ENCODE measurements at regions not wholly inside any gene's neighbourhood (a gene's known extent, or its start where the extent isn't known, plus 50 kb on each side); places are given as distances from the start of the nearest gene placed in this dataset.

DNA sequence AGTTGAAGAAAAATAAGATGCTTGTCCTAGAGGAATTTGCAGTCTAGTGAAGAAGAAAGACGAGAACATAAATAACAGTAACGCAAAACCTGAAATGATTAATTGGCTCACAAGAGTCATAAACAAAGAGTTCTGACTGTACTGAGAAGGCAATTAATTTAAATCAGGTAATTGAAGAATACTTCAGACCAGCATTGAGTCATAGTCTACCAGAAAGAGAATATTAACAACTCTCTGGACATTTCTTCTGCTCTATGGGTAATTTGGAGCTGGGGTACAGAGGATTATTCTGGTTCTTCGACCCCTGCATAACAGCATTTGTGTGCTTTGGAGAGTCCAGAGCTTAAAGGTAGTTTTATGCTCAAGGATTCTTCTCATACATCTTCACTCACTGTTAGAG, 390.3 kb upstream of the DCN start:
- Histone ChIP-seq H3K4me3 (ENCODE audit: low read depth in 1 of 3, low read length in 3 of 3) (no peak overlapping the region), H3K9me3 (ENCODE audit: control insufficient read depth in 4 of 4, low read length in 3 of 4) (no peaks in the 10 kb centered on the region), H3K4me1 (ENCODE audit: control insufficient read depth in 4 of 4, insufficient read depth in 4 of 4, low read length in 3 of 4) (no peaks in the 10 kb centered on the region), H3K27me3 (ENCODE audit: control insufficient read depth in 4 of 4, insufficient read depth in 4 of 4, low read length in 3 of 4) (no peaks in the 10 kb centered on the region), H3K9ac (ENCODE audit: low read depth in 1 of 2, low read length in 2 of 2) (no peak overlapping the region), H3K36me3 (ENCODE audit: control insufficient read depth in 4 of 4, insufficient read depth in 3 of 4, low read depth in 1 of 4, low read length in 3 of 4) (no peaks in the 10 kb centered on the region), H3K27ac (ENCODE audit: low read depth in 1 of 2, low read length in 2 of 2) (no peak overlapping the region)
- no peak for DNase-seq (ENCODE audit: low spot score)
- WGBS, result 91% methylated on average over 3 of the region's 3 CpGs
- TF ChIP-seq NR2F2 (IDR thresholded peaks at IDR 0.05) (no peak), RXRA (IDR thresholded peaks at IDR 0.05) (no peak), EGR1 (IDR thresholded peaks at IDR 0.05; ENCODE audit: low read depth in 2 of 2) (no peak), HNF4G (IDR thresholded peaks at IDR 0.05) (no peak), RAD21 (IDR thresholded peaks at IDR 0.05) (no peak), SP1 (IDR thresholded peaks at IDR 0.05) (no peak), HNF4A (conservative IDR thresholded peaks at IDR 0.05) (no peak), FOXA1 (IDR thresholded peaks at IDR 0.05) (no peak), TAF1 (conservative IDR thresholded peaks at IDR 0.05) (no peak), YY1 (IDR thresholded peaks at IDR 0.05) (no peak), GABPA (IDR thresholded peaks at IDR 0.05 in 1 of 2, conservative IDR thresholded peaks at IDR 0.05 in 1 of 2) (no peak), MAX (IDR thresholded peaks at IDR 0.05) (no peak), FOXA2 (IDR thresholded peaks at IDR 0.05) (no peak)
- TF ChIP-seq, protein P1, sequence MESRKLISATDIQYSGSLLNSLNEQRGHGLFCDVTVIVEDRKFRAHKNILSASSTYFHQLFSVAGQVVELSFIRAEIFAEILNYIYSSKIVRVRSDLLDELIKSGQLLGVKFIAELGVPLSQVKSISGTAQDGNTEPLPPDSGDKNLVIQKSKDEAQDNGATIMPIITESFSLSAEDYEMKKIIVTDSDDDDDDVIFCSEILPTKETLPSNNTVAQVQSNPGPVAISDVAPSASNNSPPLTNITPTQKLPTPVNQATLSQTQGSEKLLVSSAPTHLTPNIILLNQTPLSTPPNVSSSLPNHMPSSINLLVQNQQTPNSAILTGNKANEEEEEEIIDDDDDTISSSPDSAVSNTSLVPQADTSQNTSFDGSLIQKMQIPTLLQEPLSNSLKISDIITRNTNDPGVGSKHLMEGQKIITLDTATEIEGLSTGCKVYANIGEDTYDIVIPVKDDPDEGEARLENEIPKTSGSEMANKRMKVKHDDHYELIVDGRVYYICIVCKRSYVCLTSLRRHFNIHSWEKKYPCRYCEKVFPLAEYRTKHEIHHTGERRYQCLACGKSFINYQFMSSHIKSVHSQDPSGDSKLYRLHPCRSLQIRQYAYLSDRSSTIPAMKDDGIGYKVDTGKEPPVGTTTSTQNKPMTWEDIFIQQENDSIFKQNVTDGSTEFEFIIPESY (IDR thresholded peaks at IDR 0.05), result no peak
- TF ChIP-seq, protein P2, sequence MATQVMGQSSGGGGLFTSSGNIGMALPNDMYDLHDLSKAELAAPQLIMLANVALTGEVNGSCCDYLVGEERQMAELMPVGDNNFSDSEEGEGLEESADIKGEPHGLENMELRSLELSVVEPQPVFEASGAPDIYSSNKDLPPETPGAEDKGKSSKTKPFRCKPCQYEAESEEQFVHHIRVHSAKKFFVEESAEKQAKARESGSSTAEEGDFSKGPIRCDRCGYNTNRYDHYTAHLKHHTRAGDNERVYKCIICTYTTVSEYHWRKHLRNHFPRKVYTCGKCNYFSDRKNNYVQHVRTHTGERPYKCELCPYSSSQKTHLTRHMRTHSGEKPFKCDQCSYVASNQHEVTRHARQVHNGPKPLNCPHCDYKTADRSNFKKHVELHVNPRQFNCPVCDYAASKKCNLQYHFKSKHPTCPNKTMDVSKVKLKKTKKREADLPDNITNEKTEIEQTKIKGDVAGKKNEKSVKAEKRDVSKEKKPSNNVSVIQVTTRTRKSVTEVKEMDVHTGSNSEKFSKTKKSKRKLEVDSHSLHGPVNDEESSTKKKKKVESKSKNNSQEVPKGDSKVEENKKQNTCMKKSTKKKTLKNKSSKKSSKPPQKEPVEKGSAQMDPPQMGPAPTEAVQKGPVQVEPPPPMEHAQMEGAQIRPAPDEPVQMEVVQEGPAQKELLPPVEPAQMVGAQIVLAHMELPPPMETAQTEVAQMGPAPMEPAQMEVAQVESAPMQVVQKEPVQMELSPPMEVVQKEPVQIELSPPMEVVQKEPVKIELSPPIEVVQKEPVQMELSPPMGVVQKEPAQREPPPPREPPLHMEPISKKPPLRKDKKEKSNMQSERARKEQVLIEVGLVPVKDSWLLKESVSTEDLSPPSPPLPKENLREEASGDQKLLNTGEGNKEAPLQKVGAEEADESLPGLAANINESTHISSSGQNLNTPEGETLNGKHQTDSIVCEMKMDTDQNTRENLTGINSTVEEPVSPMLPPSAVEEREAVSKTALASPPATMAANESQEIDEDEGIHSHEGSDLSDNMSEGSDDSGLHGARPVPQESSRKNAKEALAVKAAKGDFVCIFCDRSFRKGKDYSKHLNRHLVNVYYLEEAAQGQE (IDR thresholded peaks at IDR 0.05), result no peak
- TF ChIP-seq, protein P3, sequence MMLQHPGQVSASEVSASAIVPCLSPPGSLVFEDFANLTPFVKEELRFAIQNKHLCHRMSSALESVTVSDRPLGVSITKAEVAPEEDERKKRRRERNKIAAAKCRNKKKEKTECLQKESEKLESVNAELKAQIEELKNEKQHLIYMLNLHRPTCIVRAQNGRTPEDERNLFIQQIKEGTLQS (IDR thresholded peaks at IDR 0.05), result no peak

DNA sequence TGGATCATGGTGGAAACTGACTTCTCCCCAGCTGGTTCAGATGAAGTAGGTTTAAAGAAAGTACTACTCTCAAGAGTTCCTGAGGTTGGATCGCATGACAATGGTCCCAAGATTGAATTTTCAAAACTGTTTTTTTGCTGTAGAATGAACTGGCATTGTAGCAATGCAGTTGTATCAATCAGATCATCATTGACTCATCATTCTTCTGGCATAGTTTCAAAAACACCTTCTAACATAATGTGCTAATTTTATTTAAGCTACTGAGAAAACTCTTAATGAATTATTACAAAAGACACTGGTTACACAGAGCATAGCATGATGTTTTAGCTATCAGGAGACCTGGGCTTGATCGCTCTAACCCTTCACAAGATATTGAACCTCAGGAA, 384.5 kb upstream of the DCN start:
- no peak for TF ChIP-seq HNF4G (IDR thresholded peaks at IDR 0.05)
- no peak for TF ChIP-seq FOXA2 (IDR thresholded peaks at IDR 0.05)
- TF ChIP-seq HNF4A (conservative IDR thresholded peaks at IDR 0.05), result no peak
- TF ChIP-seq NR2F2 (IDR thresholded peaks at IDR 0.05), result no peak
- no peak for TF ChIP-seq GABPA (IDR thresholded peaks at IDR 0.05 in 1 of 2, conservative IDR thresholded peaks at IDR 0.05 in 1 of 2)
- TF ChIP-seq YY1 (IDR thresholded peaks at IDR 0.05), result no peak
- no peak for TF ChIP-seq CTCF (IDR thresholded peaks at IDR 0.05; ENCODE audit: low read depth, low read length, missing input control)
- TF ChIP-seq JUND (IDR thresholded peaks at IDR 0.05), result no peak
- TF ChIP-seq TAF1 (conservative IDR thresholded peaks at IDR 0.05), result no peak
- TF ChIP-seq SP1 (IDR thresholded peaks at IDR 0.05), result no peak
- TF ChIP-seq, protein P2 (IDR thresholded peaks at IDR 0.05), result no peak
- TF ChIP-seq, protein P3 (IDR thresholded peaks at IDR 0.05), result no peak
- no peaks in the 10 kb centered on the region for H3K36me3 ChIP-seq (ENCODE audit: control insufficient read depth in 4 of 4, insufficient read depth in 3 of 4, low read depth in 1 of 4, low read length in 3 of 4)
- no peaks in the 10 kb centered on the region for H3K9me3 ChIP-seq (ENCODE audit: control insufficient read depth in 4 of 4, low read length in 3 of 4)
- WGBS, result 99% methylated on average over 2 of the region's 2 CpGs
- no peak overlapping the region for H3K9ac ChIP-seq (ENCODE audit: low read depth in 1 of 2, low read length in 2 of 2)
- H3K27me3 ChIP-seq (ENCODE audit: control insufficient read depth in 4 of 4, insufficient read depth in 4 of 4, low read length in 3 of 4), result no peaks in the 10 kb centered on the region
- no peak overlapping the region for H3K4me3 ChIP-seq (ENCODE audit: low read depth in 1 of 3, low read length in 3 of 3)
- no peaks in the 10 kb centered on the region for H3K4me1 ChIP-seq (ENCODE audit: control insufficient read depth in 4 of 4, insufficient read depth in 4 of 4, low read length in 3 of 4)
- no peak overlapping the region for H3K27ac ChIP-seq (ENCODE audit: low read depth in 1 of 2, low read length in 2 of 2)
- DNase-seq (ENCODE audit: low spot score), result no peak

Data from liver (tissue), 8 donors.